HG03342 (cell line): ENCODE measurements at regions not wholly inside any gene's neighbourhood (a gene's known extent, or its start where the extent isn't known, plus 50 kb on each side); places are given as distances from the start of the nearest gene placed in this dataset.
"Not testable (repeated sequence)": the region's sequence is repeated elsewhere in the genome, so short reads cannot be mapped to it uniquely, and the experiment has no call there.

Experiments
- ATAC-seq: cut with Tn5 transposase; IDR thresholded peaks from one replicate; pipeline ENCODE4 v1.9.1; 2021; ENCODE audit warnings: mild to moderate bottlenecking, moderate library complexity; ENCODE audit not compliant: unreplicated experiment

- ATAC-seq = no peak
Observed at GRCh38 chr3:177687291-177687690, 490.0 kb upstream of the TBL1XR1 start.

- no peak for ATAC-seq
Observed at GRCh38 chr3:177688152-177688551, 490.9 kb upstream of the TBL1XR1 start.

GRCh38 chr3:177689077-177689476 lies 491.8 kb upstream of the TBL1XR1 start:
- ATAC-seq = no peak

DNA sequence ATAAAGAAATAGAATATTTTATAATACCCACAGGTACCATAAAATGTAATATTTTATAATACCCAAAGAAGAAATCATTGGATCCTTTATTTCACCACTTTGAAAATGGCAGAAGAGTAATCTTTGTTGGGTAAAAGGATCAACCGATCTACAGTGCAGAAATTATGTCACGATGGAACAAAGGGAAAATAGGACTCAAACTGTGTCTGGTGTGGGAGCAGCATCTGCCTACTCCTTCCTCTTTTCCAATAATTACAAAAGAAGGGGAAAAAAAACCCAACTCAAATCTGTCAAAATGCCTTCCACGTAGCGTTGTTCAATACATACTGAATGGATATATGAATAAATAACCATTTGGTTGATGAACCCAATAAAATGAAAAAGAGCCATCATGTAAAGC lies 492.6 kb upstream of the TBL1XR1 start:
- ATAC-seq = no peak

- ATAC-seq = no peak
Observed at GRCh38 chr3:177690306-177690705, 493.0 kb upstream of the TBL1XR1 start.

GRCh38 chr3:177692304-177692975 lies 495.2 kb upstream of the TBL1XR1 start:
- no peak for ATAC-seq

DNA sequence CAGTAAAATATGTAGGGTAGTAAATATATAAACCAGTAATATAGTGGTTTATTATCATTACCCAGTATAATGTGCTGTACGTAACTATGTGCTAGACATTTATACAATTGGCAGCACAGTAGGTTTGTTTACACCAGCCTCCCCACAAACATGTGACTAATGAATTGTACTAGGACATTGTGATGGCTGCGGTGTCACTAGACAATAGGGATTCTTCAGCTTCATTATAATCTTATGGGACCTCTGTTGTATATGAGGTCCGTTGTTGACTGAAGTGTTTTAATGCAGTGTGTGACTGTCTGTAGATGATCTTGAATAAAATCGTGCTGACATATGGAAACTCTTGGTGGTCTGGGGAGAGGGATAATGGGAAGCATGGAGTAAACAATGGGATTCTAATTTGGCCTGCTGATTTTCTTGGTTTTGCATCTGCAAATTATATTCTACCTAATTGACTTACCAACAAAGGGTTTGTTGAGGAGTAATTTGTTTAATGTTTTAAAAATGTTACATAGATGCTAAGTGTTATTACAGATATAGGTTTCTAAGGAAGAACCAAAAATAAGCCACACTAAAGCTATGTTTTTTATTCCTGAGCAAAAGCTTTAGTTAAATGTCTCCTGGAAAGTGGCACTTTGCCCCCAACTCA lies 496.5 kb upstream of the TBL1XR1 start:
- no peak for ATAC-seq

GRCh38 chr3:177694316-177694715 lies 497.0 kb upstream of the TBL1XR1 start:
- ATAC-seq = peak; percentile 68

DNA sequence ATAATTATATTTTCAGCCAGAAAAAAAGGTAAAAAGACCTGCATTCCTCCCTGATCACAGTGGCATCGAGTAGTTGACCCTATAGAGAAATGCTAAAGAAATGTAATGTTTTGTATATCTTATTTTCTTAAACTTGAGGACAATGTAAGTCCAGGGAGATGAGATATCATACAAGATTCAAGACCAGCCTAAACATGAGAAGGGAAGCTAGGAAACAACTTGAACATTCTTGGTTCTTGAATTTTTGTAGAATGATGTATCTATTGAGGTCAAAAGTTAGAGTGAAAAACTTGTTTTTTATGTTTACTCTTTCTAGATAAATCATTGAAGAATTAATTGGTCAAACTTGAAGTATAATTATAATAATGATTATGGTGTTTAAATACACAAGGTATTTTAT lies 497.7 kb upstream of the TBL1XR1 start:
- no peak for ATAC-seq

GRCh38 chr3:177700117-177700516 lies 502.8 kb upstream of the TBL1XR1 start:
- ATAC-seq = no peak

DNA sequence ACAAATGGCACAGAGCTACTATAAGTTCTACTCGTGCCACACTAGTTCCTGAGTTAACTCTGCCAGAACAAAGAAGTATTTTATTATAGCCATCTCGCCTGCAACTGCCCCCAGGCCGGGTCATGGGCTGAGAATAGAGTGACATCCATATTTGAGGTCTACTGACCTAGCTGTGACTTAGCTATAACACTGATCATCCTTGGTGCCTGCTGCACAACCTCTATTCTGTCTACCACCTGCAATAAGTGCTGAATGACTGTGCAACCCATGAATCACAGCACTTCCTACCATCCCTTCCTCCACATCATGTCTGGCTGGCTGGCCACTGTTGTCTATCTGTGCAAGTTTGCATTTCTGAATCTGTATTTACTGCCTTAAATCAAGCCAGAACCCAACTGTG lies 506.5 kb upstream of the TBL1XR1 start:
- no peak for ATAC-seq

GRCh38 chr3:177705976-177706823 lies 508.9 kb upstream of the TBL1XR1 start:
- no peak for ATAC-seq

DNA sequence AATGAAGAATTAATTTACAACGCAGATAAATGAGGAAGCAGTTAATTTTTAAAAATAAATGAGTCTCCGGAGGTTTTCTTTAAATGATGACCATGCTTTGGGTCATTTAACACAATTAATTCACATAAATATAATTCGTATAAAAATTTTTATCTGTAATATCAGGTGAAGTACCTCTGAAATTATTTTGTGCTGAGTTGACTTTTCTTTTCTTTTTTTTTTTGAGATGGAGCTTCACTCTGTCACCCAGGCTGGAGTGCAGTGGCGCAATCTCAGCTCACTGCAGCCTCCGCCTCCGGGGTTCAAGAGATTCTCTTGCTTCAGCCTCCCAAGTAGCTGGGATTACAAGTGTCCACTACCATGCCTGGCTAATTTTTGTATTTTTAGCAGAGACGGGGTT lies 512.2 kb upstream of the TBL1XR1 start:
- ATAC-seq = not testable (repeated sequence)

- ATAC-seq = no peak
Observed at GRCh38 chr3:177710506-177710905, 513.2 kb upstream of the TBL1XR1 start.

DNA sequence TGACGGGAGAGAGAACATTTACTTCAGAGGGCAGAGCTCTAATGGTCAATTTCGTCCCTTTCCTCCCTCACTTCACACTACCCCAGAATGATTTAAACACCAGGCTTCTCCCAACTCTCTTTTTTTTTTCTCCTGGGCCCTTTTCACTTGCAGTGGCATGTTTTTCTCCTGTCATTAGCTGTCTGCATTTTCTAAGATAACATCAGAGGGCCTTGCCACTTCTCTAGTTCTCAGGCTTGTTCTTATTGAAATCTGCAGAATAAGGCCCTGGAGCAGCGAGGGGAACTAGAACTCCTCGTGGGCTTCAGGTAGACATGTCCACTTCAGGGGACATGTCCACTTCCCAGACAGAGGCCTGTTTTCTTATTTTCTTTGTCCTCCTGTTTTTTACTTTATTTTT lies 514.4 kb upstream of the TBL1XR1 start:
- no peak for ATAC-seq

DNA sequence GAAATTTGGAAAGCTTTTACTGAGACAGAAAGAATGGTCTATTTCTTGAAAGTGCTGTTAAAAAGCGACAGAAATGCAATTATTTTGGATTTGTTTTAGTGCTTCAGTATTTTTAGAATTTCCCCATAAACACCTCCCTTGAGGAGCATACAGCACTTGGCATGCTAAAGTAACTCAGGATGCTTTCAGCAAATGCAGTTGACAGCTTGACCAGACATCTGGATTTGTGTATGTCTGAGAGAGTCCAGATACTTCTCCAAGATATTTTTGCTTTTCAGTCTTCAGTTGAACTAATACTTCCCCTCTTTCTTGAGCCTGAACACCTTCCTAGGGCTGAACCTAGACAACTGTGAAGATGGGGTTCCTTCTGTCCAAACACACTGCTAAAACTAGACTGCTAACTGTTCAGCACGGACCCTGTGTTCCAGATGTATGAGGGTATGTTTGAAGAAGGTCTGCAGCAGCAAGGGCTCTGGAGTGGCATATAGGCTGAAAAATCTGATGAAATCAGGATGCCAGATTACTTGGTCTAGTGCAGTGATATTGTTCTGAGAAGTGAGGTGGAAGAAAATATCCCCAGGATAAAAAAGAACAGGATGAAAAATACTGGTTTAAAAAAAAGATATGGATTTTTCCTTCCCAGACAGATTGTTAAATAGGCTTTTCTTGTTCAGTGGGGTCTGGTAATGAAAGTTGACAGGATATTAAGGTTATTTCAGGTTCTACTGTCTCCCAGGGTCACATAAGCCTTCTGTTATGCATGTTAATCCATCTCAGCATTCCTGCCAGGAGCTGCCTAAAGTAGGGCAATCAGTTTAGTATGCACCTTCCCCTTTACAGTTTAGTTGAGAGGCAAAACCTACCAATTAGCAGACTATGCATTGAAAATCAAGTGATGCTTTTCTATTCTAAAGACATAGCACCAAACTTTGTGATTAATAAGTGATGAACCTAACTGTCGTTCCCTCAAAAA lies 516.9 kb upstream of the TBL1XR1 start:
- no peak for ATAC-seq

DNA sequence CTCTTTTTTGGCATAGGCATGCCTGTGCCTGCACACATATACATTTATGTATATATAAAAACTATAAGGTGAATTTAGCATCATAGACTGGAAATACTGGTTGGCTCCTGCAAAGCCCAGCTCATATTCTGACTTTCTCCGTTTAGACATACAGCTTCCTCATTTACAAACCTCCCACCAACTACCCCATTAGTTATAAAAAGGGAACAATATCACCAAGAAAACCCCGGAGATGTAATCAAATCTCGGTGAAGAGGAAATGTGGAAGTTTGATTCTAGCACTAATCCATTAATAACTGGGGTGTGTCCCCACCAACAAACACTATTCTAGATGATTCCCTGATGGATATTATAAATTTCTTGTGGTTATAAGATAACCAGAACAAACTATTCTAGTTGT lies 517.7 kb upstream of the TBL1XR1 start:
- no peak for ATAC-seq

DNA sequence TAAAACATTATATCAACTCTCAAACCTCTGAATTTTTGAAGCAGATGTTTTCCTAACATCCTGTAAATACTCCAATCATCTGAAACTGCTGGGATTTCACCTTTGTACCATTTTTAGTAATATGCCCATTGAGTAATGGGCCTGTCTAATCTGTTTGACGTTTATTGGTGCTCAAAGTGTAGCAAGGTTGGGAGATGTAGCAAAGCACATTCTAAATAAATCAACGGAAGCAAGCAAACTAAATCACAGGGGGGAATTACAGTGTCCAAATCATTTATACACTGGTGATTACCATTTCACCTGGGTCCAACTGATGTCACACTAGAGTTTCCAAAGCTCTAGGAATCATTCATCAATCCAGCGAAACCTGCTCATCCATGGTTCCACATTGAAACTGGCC lies 518.7 kb upstream of the TBL1XR1 start:
- ATAC-seq = no peak

DNA sequence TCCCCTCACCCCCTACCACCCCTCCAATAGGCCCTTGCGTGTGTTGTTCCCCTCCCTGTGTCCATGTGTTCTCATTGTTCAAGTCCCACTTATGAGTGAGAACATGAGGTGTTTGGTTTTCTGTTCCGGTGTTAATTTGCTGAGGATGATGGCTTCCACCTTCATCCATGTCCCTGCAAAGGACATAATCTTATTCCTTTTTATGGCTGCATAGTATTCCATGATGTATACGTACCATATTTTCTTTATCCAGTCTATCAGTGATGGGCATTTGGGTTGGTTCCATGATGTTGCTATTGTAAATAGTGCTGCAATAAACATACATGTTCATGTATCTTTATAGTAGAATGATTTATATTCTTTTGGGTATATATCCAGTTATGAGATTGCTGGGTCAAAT lies 523.6 kb upstream of the TBL1XR1 start:
- not testable (repeated sequence) for ATAC-seq

DNA sequence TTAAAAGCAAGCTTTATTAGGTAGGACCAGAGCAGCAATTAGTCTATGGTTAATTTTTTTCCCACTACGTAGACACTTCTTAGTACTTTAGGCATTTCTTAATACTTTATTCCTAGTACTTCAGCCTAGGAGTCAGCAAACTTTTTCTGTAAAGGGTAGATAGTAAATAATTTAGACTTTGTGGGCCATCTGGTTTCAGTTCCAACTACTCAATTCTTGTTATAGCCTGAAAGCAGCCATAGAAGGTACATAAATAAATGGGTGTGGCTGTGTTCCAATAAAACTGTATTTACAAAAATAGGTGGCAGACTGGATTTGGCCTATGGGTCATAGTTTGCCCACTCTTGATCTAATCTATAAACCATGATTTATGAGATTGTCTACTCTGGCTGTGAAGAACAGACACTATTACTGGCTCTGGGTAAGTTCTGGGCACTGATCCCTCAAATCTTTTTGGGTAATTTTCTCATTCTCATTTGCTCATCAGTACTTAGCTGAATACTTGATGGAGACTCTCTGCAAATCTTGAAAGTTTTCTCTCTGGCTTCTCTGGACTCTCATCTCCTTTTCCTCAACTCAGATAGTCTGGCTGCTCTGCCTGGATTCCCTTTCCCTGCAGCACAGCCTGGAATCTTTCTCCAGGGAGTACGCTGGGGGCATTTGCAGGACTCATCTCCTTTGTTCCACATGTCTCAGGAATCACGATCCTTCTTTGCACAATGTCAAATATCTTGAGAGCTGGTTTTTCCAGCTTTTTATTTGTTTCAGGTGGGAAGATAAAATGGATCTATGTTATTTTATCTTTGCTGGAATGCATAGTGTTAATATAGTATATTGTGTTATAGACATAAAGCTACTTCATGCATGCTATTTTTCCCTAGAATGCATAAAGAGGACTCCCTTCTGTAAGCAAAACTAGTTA lies 524.8 kb upstream of the TBL1XR1 start:
- no peak for ATAC-seq
